ENCODE measurements at regions not wholly inside any gene's neighbourhood (a gene's known extent, or its start where the extent isn't known, plus 50 kb on each side); places are given as distances from the start of the nearest gene placed in this dataset.

DNA sequence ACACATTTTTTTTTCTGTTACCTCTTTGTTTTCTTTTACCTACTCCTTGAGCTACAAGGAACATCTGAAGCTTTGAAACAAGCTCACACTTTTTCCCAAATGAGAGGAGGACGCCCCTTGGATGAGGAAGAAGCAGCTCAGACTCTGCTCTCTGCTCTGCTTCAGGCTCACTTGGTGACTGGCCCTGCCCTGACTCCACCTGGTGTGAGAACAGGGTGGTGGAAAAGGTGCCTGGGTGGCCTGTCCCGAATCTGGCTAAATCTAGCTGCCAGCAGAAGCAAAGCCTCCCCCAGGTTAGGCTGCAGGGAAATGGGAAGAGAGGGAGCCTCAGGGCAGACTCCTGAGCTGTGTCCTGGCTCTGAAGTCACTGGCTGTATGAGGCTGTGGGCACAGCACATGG lies 68.0 kb upstream of the CEACAM8 start:
- Histone ChIP-seq H3K9me3 (no peaks in the 10 kb centered on the region), H3K27ac (no peak overlapping the region), H3K27me3 (no peaks in the 10 kb centered on the region), H3K4me3 (no peak overlapping the region), H3K4me1 (no peaks in the 10 kb centered on the region), H3K36me3 (no peaks in the 10 kb centered on the region)
- TF ChIP-seq, protein P1, sequence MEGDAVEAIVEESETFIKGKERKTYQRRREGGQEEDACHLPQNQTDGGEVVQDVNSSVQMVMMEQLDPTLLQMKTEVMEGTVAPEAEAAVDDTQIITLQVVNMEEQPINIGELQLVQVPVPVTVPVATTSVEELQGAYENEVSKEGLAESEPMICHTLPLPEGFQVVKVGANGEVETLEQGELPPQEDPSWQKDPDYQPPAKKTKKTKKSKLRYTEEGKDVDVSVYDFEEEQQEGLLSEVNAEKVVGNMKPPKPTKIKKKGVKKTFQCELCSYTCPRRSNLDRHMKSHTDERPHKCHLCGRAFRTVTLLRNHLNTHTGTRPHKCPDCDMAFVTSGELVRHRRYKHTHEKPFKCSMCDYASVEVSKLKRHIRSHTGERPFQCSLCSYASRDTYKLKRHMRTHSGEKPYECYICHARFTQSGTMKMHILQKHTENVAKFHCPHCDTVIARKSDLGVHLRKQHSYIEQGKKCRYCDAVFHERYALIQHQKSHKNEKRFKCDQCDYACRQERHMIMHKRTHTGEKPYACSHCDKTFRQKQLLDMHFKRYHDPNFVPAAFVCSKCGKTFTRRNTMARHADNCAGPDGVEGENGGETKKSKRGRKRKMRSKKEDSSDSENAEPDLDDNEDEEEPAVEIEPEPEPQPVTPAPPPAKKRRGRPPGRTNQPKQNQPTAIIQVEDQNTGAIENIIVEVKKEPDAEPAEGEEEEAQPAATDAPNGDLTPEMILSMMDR (IDR thresholded peaks at IDR 0.05) = no peak
- no peak for TF ChIP-seq POLR2A (IDR thresholded peaks at IDR 0.05)
- TF ChIP-seq POLR2AphosphoS5 (IDR thresholded peaks at IDR 0.05) = no peak
- intact Hi-C loops (cut with DNase I; ENCODE audit: low total_unique reads) = no loop called here
- DNase-seq (ENCODE audit: low spot score in 2 of 2) = no peak

DNA sequence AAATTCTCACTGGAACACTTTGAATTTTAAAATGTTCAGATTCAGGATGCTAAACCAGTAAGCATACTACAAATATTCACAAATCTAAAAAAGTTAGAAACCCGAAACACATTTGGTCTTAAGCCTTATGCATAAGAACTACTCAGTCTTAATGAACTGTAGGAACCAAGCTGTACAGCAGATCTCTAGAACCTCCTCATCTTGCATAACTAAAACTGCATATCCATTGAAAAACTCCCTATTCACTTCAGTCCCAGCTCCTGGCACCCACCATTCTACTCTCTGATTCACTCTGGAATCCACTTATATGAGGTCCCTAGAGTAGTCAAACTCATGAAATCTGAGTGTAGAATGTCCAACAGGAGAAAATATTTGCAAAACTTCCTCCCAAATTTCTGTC lies 65.6 kb upstream of the CEACAM8 start:
- TF ChIP-seq POLR2AphosphoS5 (IDR thresholded peaks at IDR 0.05) (no peak), POLR2A (IDR thresholded peaks at IDR 0.05) (no peak)
- TF ChIP-seq, protein P1 (IDR thresholded peaks at IDR 0.05) = no peak
- no peak for DNase-seq (ENCODE audit: low spot score in 2 of 2)
- no peak overlapping the region for H3K27ac ChIP-seq
- H3K9me3 ChIP-seq = no peaks in the 10 kb centered on the region
- peaks cover 0 to 2% of the 10 kb centered on the region in 2 donors for H3K4me1 ChIP-seq
- H3K4me3 ChIP-seq = no peak overlapping the region
- H3K27me3 ChIP-seq = no peaks in the 10 kb centered on the region
- intact Hi-C loops (cut with DNase I; ENCODE audit: low total_unique reads) = no loop called here
- H3K36me3 ChIP-seq = no peaks in the 10 kb centered on the region

DNA sequence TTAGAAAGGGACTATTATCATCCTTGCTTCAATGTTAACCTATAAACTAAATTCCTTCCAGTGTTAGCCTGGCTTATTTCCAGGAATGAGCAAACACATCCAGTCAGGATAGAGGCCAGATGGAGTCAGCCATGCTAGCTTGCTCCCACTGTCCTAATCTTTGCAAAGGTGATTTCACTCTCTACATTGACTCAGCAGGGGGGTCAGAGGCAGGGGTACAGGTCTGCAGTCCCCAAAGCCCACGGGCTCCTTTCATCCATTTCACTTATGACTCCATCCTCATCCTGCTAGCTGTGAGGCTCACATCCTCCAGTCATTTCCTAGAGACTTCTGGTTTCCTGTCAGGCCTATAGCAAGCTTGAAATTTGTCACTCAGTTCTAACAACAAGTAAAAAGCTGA lies 63.4 kb upstream of the CEACAM8 start:
- TF ChIP-seq POLR2AphosphoS5 (IDR thresholded peaks at IDR 0.05) = no peak
- TF ChIP-seq POLR2A (IDR thresholded peaks at IDR 0.05) = no peak
- TF ChIP-seq, protein P1 (IDR thresholded peaks at IDR 0.05) = no peak
- Histone ChIP-seq H3K9me3 (no peaks in the 10 kb centered on the region), H3K27me3 (no peaks in the 10 kb centered on the region), H3K36me3 (no peaks in the 10 kb centered on the region), H3K4me3 (no peak overlapping the region), H3K27ac (no peak overlapping the region), H3K4me1 (peaks cover 0 to 2% of the 10 kb centered on the region in 2 donors)
- no peak for DNase-seq (ENCODE audit: low spot score in 2 of 2)
- intact Hi-C loops (cut with DNase I; ENCODE audit: low total_unique reads) = no loop called here

DNA sequence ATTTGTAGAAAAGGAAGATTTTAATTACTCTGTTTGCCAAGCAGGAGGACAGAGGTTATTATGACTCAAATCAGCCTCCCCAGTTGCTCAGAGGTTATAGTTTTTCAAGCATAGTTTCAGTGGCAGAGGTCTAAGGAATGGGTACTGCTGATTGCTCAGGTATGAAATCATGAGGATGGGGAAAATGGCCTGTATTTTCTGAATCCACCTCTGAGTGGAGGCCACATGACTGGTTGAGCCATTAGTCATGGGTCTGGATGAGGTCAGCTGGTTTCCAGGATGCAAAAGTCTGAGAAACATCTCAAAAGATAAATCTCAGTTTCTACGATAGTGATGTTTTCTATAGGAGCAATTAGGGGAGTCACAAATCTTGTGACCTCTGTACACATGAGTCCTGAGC lies 62.8 kb upstream of the CEACAM8 start:
- intact Hi-C loops (cut with DNase I; ENCODE audit: low total_unique reads) = no loop called here
- TF ChIP-seq, protein P1 (IDR thresholded peaks at IDR 0.05) = no peak
- no peak for TF ChIP-seq POLR2AphosphoS5 (IDR thresholded peaks at IDR 0.05)
- H3K27ac ChIP-seq = no peak overlapping the region
- H3K4me3 ChIP-seq = no peak overlapping the region
- no peak for DNase-seq (ENCODE audit: low spot score in 2 of 2)
- H3K36me3 ChIP-seq = no peaks in the 10 kb centered on the region
- H3K27me3 ChIP-seq = no peaks in the 10 kb centered on the region
- H3K9me3 ChIP-seq = no peaks in the 10 kb centered on the region
- H3K4me1 ChIP-seq = peaks cover 0 to 2% of the 10 kb centered on the region in 2 donors

DNA sequence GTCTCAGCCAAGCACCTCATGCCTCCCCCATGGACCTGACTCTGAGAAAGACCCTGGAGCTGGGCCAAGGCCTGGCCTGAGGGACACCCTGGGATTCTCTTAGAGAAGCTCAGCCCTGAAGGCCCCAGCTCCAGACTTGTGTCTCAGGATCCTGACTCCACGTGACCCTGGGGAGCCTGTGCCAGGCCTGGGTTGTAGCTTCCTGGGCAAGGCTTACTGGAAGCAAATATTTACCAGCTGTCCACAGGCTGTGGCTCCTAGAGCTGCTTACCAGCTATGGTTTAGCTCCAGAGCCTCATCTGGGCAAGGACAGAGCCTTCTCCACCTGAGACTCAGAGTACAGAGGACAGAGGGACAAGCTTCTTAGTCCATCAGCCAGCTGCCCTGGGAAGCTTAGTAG lies 61.0 kb upstream of the CEACAM8 start:
- DNase-seq (ENCODE audit: low spot score in 2 of 2) = peak; percentile 59 to 76
- H3K27ac ChIP-seq = peak overlapping the region; percentile 69 to 76
- H3K4me3 ChIP-seq = no peak overlapping the region
- no peaks in the 10 kb centered on the region for H3K9me3 ChIP-seq
- H3K4me1 ChIP-seq = peaks cover 0 to 2% of the 10 kb centered on the region in 2 donors
- intact Hi-C loops (cut with DNase I; ENCODE audit: low total_unique reads) = no loop called here
- TF ChIP-seq POLR2AphosphoS5 (IDR thresholded peaks at IDR 0.05) (no peak), POLR2A (IDR thresholded peaks at IDR 0.05) (no peak)
- TF ChIP-seq, protein P1 (IDR thresholded peaks at IDR 0.05) = no peak
- H3K36me3 ChIP-seq = no peaks in the 10 kb centered on the region
- H3K27me3 ChIP-seq = no peaks in the 10 kb centered on the region

All from breast epithelium (tissue), 4 donors.